ENCODE measurements at regions not wholly inside any gene's neighbourhood (a gene's known extent, or its start where the extent isn't known, plus 50 kb on each side); places are given as distances from the start of the nearest gene placed in this dataset.

- TF ChIP-seq CREM (CRISPR knock-in tag; IDR thresholded peaks at IDR 0.05) (no peak), ATF2 (CRISPR knock-in tag; IDR thresholded peaks at IDR 0.05; ENCODE audit: borderline replicate concordance, low read depth) (no peak), TEAD4 (CRISPR knock-in tag; IDR thresholded peaks at IDR 0.05) (no peak), ELF4 (CRISPR knock-in tag; IDR thresholded peaks at IDR 0.05; ENCODE audit: low read depth) (no peak), ZNF219 (CRISPR knock-in tag; IDR thresholded peaks at IDR 0.05; ENCODE audit: borderline replicate concordance) (no peak), NR3C1 (CRISPR knock-in tag; conservative IDR thresholded peaks at IDR 0.05; ENCODE audit: low read depth) (no peak), ZNF317 (CRISPR knock-in tag; IDR thresholded peaks at IDR 0.05; ENCODE audit: borderline replicate concordance, low read depth) (no peak), TCF7 (CRISPR knock-in tag; IDR thresholded peaks at IDR 0.05; ENCODE audit: low read depth) (no peak), FOXP4 (CRISPR knock-in tag; IDR thresholded peaks at IDR 0.05) (no peak), NFYB (CRISPR knock-in tag; conservative IDR thresholded peaks at IDR 0.05; ENCODE audit: low read depth) (no peak)
These were observed 294.3 kb upstream of the MAN1A1 start (continued) for GRCh38 chr6:119643876-119644275.

GRCh38 chr6:119637768-119638167 is 288.2 kb upstream of the MAN1A1 start:
- no peak for DNase-seq (ENCODE audit: low spot score)
- Mint-ChIP-seq H3K4me3 (no peak overlapping the region), H3K27me3 (ENCODE audit: low read depth) (no peaks in the 10 kb centered on the region), H3K36me3 (no peaks in the 10 kb centered on the region), H3K9me3 (peaks cover 7% of the 10 kb centered on the region; the same call in 1 of the 2 replicates), H3K27ac (no peak overlapping the region), H3K4me1 (peaks cover 7% of the 10 kb centered on the region)
- ChIA-PET CTCF (interaction anchor here (1.6 kb wide), 1 partner anchor 9 kb away, joined by 6 read pairs; no protein-coding TSS in a partner anchor), POLR2A (interaction anchor here (0.7 kb wide), 1 partner anchor 8 kb away, joined by 3 read pairs; no protein-coding TSS in a partner anchor)
- TF ChIP-seq ETV6 (CRISPR knock-in tag; IDR thresholded peaks at IDR 0.05), result no peak
- no peak for TF ChIP-seq AFF4 (CRISPR knock-in tag; IDR thresholded peaks at IDR 0.05; ENCODE audit: borderline replicate concordance)
- TF ChIP-seq EMX1 (CRISPR knock-in tag; IDR thresholded peaks at IDR 0.05), result no peak
- TF ChIP-seq TCF7 (CRISPR knock-in tag; IDR thresholded peaks at IDR 0.05; ENCODE audit: low read depth), result no peak
- TF ChIP-seq ZNF396 (CRISPR knock-in tag; IDR thresholded peaks at IDR 0.05; ENCODE audit: borderline replicate concordance), result no peak
- no peak for TF ChIP-seq JUN (CRISPR knock-in tag; IDR thresholded peaks at IDR 0.05)
- TF ChIP-seq MAX (CRISPR knock-in tag; IDR thresholded peaks at IDR 0.05), result no peak
- TF ChIP-seq ZNF219 (CRISPR knock-in tag; IDR thresholded peaks at IDR 0.05; ENCODE audit: borderline replicate concordance), result no peak
- TF ChIP-seq ERG (CRISPR knock-in tag; IDR thresholded peaks at IDR 0.05), result no peak
- no peak for TF ChIP-seq NFATC4 (CRISPR knock-in tag; IDR thresholded peaks at IDR 0.05)
- TF ChIP-seq TEAD1 (CRISPR knock-in tag; IDR thresholded peaks at IDR 0.05), result no peak
- TF ChIP-seq SMAD3 (CRISPR knock-in tag; IDR thresholded peaks at IDR 0.05; ENCODE audit: borderline replicate concordance), result no peak
- no peak for TF ChIP-seq FOXP1 (CRISPR knock-in tag; IDR thresholded peaks at IDR 0.05; ENCODE audit: borderline replicate concordance)
- no peak for TF ChIP-seq CREB1 (CRISPR knock-in tag; IDR thresholded peaks at IDR 0.05)
- TF ChIP-seq ZNF281 (CRISPR knock-in tag; IDR thresholded peaks at IDR 0.05), result no peak
- no peak for TF ChIP-seq NR2C2 (CRISPR knock-in tag; IDR thresholded peaks at IDR 0.05)
- no peak for TF ChIP-seq NR1H2 (CRISPR knock-in tag; IDR thresholded peaks at IDR 0.05)
- TF ChIP-seq GRHL2 (CRISPR knock-in tag; IDR thresholded peaks at IDR 0.05; ENCODE audit: insufficient replicate concordance, severe bottlenecking), result no peak
- TF ChIP-seq MXD4 (CRISPR knock-in tag; IDR thresholded peaks at IDR 0.05; ENCODE audit: borderline replicate concordance), result no peak
- no peak for ATAC-seq
